Uterus (tissue), 2 donors: ENCODE measurements at regions not wholly inside any gene's neighbourhood (a gene's known extent, or its start where the extent isn't known, plus 50 kb on each side); places are given as distances from the start of the nearest gene placed in this dataset.

Source experiments
- POLR2A ChIP-seq, 2 donors: fragments of 450-650 bp; IDR thresholded peaks; one replicate each; pipeline ENCODE4 v1.6.1; 2016; ENCODE audit warnings: antibody characterized with exemption in 2 of 2, mild to moderate bottlenecking in 1 of 2, moderate library complexity in 1 of 2
- TF ChIP-seq, protein P1 (sequence below), 4 experiments: fragments of 200-600 bp in 2 of 4; fragments of 450-650 bp in 2 of 4; sonication (generic) in 2 of 4; IDR thresholded peaks; one replicate each; pipeline ENCODE4 v1.5.1; 2016 to 2019; ENCODE audit warnings: antibody characterized with exemption in 4 of 4, mild to moderate bottlenecking in 2 of 4, moderate library complexity in 1 of 4

DNA sequence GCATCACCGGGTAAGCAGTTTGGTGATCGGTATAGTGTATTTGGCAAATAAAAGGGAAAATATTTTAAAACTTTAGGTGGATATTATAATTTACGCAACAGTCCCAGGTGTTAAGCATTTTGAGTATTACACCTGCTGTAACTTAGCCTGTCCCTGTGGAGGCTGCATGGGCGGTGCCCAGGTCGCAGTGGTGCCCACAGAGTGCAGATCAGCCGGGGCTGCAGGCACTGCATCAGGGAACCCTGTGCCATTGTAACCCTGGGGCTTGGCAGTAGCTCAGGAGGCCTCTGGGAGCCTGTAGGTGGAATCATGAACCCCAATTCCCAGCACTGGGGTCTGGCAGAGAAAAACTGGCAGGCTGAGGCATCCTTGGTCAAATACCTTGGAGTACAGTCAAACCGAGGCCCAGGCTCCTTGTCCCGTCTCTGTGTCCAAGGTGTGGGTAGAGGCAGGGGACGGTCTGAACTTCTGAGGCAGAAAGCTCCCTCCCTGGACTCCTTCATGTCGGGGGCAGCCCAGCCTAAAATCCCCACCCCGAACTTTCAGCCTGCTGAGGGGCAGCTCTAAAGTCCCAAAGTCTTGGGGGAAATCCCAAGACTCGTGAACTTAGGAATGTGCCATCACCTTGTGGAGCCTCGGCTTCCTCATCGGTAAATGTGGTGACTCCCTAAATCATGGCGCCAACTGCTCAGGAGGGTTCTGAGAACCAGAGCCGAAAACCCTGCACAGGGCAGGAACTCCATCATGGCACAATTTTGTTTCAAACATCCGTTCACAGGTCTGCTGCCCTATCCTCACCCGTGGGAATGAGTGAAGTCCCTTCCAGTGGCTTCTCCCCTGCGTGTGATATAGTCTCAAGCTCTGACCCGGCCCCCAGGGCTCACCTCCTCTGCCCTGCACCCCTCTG is 85.7 kb downstream of the INHBB start:
- TF ChIP-seq, protein P1, sequence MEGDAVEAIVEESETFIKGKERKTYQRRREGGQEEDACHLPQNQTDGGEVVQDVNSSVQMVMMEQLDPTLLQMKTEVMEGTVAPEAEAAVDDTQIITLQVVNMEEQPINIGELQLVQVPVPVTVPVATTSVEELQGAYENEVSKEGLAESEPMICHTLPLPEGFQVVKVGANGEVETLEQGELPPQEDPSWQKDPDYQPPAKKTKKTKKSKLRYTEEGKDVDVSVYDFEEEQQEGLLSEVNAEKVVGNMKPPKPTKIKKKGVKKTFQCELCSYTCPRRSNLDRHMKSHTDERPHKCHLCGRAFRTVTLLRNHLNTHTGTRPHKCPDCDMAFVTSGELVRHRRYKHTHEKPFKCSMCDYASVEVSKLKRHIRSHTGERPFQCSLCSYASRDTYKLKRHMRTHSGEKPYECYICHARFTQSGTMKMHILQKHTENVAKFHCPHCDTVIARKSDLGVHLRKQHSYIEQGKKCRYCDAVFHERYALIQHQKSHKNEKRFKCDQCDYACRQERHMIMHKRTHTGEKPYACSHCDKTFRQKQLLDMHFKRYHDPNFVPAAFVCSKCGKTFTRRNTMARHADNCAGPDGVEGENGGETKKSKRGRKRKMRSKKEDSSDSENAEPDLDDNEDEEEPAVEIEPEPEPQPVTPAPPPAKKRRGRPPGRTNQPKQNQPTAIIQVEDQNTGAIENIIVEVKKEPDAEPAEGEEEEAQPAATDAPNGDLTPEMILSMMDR (IDR thresholded peaks at IDR 0.05), result no peak
- no peak for TF ChIP-seq POLR2A (IDR thresholded peaks at IDR 0.05)
